ENCODE measurements at regions not wholly inside any gene's neighbourhood (a gene's known extent, or its start where the extent isn't known, plus 50 kb on each side); places are given as distances from the start of the nearest gene placed in this dataset.

GRCh38 chr1:163932901-163933300 is 611.1 kb downstream of the NUF2 start:
- no peaks in the 10 kb centered on the region for H3K9me3 ChIP-seq (ENCODE audit: control insufficient read depth, insufficient read depth, low read depth, low read length)
- ChIA-PET CTCF (no interaction called here), POLR2A (no interaction called here)
- in situ Hi-C loops (cut with HindIII; ENCODE audit: low pct_unique_long_range_greater_than_20kb, low sequenced_read_pairs) = no loop called here
- no peak overlapping the region for H3K27ac ChIP-seq (ENCODE audit: low read length)
- no peaks in the 10 kb centered on the region for H3K4me1 ChIP-seq (ENCODE audit: control insufficient read depth, insufficient read depth, low read length)
- ATAC-seq (no peak), DNase-seq (ENCODE audit: low read depth, low spot score) (no peak)
- BruUV-seq (replicated peaks) = no TSS peak
- intact Hi-C loops (cut with micrococcal nuclease; ENCODE audit: unreplicated experiment) = no loop called here
- no peaks in the 10 kb centered on the region for H3K36me3 ChIP-seq (ENCODE audit: control insufficient read depth, insufficient read depth, low read length)
- no peak for TF ChIP-seq POLR2AphosphoS5 (IDR thresholded peaks at IDR 0.05; ENCODE audit: low read depth, low read length)
- no peak for TF ChIP-seq REST (IDR thresholded peaks at IDR 0.05; ENCODE audit: insufficient read depth in 1 of 2, low read depth in 2 of 2, low read length in 1 of 2)
- TF ChIP-seq SIN3A (IDR thresholded peaks at IDR 0.05; ENCODE audit: borderline replicate concordance, insufficient read depth, low read depth, low read length) = no peak
- no peak for TF ChIP-seq TCF7L2 (IDR thresholded peaks at IDR 0.05; ENCODE audit: low read depth, low read length)
- no peak for TF ChIP-seq CTCF (IDR thresholded peaks at IDR 0.05)
- no peak overlapping the region for H3K4me3 ChIP-seq (ENCODE audit: low read depth in 2 of 2, low read length in 2 of 2)
- no peaks in the 10 kb centered on the region for H3K27me3 ChIP-seq (ENCODE audit: control insufficient read depth, insufficient read depth, low read length)

- CTCF ChIA-PET = no interaction called here
- DNase-seq (ENCODE audit: low read depth, low spot score) (no peak), ATAC-seq (no peak)
- in situ Hi-C loops (cut with HindIII; ENCODE audit: low pct_unique_long_range_greater_than_20kb, low sequenced_read_pairs) = no loop called here
- TF ChIP-seq SIN3A (IDR thresholded peaks at IDR 0.05; ENCODE audit: borderline replicate concordance, insufficient read depth, low read depth, low read length) = no peak
- no peak for TF ChIP-seq REST (IDR thresholded peaks at IDR 0.05; ENCODE audit: insufficient read depth in 1 of 2, low read depth in 2 of 2, low read length in 1 of 2)
- TF ChIP-seq TCF7L2 (IDR thresholded peaks at IDR 0.05; ENCODE audit: low read depth, low read length) = no peak
- TF ChIP-seq CTCF (IDR thresholded peaks at IDR 0.05) = no peak
- no peak for TF ChIP-seq POLR2AphosphoS5 (IDR thresholded peaks at IDR 0.05; ENCODE audit: low read depth, low read length)
- H3K9me3 ChIP-seq (ENCODE audit: control insufficient read depth, insufficient read depth, low read depth, low read length) = no peaks in the 10 kb centered on the region
- intact Hi-C loops (cut with micrococcal nuclease; ENCODE audit: unreplicated experiment) = no loop called here
- H3K4me3 ChIP-seq (ENCODE audit: low read depth in 2 of 2, low read length in 2 of 2) = no peak overlapping the region
- no peaks in the 10 kb centered on the region for H3K27me3 ChIP-seq (ENCODE audit: control insufficient read depth, insufficient read depth, low read length)
- H3K4me1 ChIP-seq (ENCODE audit: control insufficient read depth, insufficient read depth, low read length) = no peaks in the 10 kb centered on the region
- H3K27ac ChIP-seq (ENCODE audit: low read length) = no peak overlapping the region
- no peaks in the 10 kb centered on the region for H3K36me3 ChIP-seq (ENCODE audit: control insufficient read depth, insufficient read depth, low read length)
- no TSS peak for BruUV-seq (replicated peaks)
- POLR2A ChIA-PET = no interaction called here
Observed at GRCh38 chr1:163933437-163933836, 611.7 kb downstream of the NUF2 start.
